ENCODE measurements at regions not wholly inside any gene's neighbourhood (a gene's known extent, or its start where the extent isn't known, plus 50 kb on each side); places are given as distances from the start of the nearest gene placed in this dataset.

- H3K4me3 ChIP-seq (replicated peaks in 1 of 2; ENCODE audit: low read depth in 2 of 2, low read length in 2 of 2) = no peak overlapping the region
- TF ChIP-seq CTCF (IDR thresholded peaks at IDR 0.05; ENCODE audit: low read depth, low read length) = no peak
- DNase-seq (ENCODE audit: low read depth in 2 of 2) = peak; percentile 31 to 84
Observed at GRCh38 chr7:46291050-46291438, 370.0 kb upstream of the IGFBP3 start.

GRCh38 chr7:46290374-46291049, 369.4 kb upstream of the IGFBP3 start:
- no peak for TF ChIP-seq CTCF (IDR thresholded peaks at IDR 0.05; ENCODE audit: low read depth, low read length)
- DNase-seq (ENCODE audit: low read depth in 2 of 2) = no peak
- no peak overlapping the region for H3K4me3 ChIP-seq (replicated peaks in 1 of 2; ENCODE audit: low read depth in 2 of 2, low read length in 2 of 2)

DNA sequence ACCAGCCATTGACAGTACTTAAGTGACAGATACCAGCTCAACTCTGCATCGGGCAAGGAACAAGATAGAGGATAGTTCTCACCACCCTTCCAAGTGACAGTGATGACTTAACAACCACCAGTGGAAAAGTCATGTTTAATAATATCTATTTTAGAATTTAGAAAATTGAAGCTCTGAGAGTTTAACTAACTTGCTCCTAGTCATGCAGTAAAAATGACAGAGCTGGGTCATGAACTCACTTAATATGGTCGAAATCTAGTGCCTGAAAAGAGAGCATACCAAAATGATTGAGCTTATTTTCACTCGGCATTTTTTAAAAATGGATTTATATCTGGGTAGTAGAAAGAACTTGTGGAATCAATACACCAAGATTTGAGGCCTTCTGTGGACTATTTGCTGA, 367.8 kb upstream of the IGFBP3 start:
- DNase-seq (ENCODE audit: low read depth in 2 of 2) = peak in 1 of 2 donors; percentile 14
- H3K4me3 ChIP-seq (replicated peaks in 1 of 2; ENCODE audit: low read depth in 2 of 2, low read length in 2 of 2) = no peak overlapping the region
- TF ChIP-seq CTCF (IDR thresholded peaks at IDR 0.05; ENCODE audit: low read depth, low read length) = no peak

DNA sequence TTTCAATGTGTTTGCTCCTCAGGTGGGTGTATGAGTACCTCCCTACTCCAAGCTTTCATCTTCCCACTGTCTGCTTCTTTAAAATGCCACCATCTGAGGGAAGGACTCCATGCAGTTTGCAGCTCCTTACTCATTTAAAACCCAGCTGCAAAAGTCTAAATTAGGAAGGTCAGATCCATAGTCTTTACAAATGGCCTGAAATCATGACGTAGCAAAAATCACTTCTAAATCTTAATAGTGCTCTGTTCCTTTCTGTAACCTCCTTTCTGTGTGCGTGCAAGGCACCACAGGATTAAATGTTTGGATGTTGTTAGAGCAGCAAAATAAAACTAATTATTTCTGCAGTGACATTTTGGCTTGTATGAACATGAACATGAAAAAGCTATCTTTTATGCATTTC, 366.9 kb upstream of the IGFBP3 start:
- no peak for DNase-seq (ENCODE audit: low read depth in 2 of 2)
- H3K4me3 ChIP-seq (replicated peaks in 1 of 2; ENCODE audit: low read depth in 2 of 2, low read length in 2 of 2) = no peak overlapping the region
- no peak for TF ChIP-seq CTCF (IDR thresholded peaks at IDR 0.05; ENCODE audit: low read depth, low read length)

GRCh38 chr7:46286957-46287356, 365.9 kb upstream of the IGFBP3 start:
- no peak for TF ChIP-seq CTCF (IDR thresholded peaks at IDR 0.05; ENCODE audit: low read depth, low read length)
- DNase-seq (ENCODE audit: low read depth in 2 of 2) = no peak
- H3K4me3 ChIP-seq (replicated peaks in 1 of 2; ENCODE audit: low read depth in 2 of 2, low read length in 2 of 2) = no peak overlapping the region

- no peak overlapping the region for H3K4me3 ChIP-seq (replicated peaks in 1 of 2; ENCODE audit: low read depth in 2 of 2, low read length in 2 of 2)
- no peak for TF ChIP-seq CTCF (IDR thresholded peaks at IDR 0.05; ENCODE audit: low read depth, low read length)
- DNase-seq (ENCODE audit: low read depth in 2 of 2) = no peak
Observed at GRCh38 chr7:46286356-46286755, 365.3 kb upstream of the IGFBP3 start.

DNA sequence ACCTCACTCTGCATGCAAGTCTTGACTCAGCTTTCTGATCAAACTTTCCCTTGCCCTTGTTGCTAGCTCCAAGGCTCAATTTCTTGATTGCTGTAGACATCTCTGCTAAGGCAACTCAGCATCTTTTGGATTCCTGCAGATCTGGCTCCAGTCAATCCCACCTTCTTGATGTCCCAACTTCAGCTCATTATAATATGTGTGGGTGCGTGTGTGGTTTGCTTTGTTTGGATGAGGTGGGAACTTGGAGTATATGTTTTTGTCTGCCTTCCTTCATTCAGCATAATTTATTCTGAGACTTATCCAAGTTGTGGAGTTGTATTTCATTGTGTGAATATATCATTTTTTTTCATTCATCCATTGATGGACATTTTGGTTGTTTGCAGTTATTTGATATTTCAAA, 364.8 kb upstream of the IGFBP3 start:
- H3K4me3 ChIP-seq (replicated peaks in 1 of 2; ENCODE audit: low read depth in 2 of 2, low read length in 2 of 2) = no peak overlapping the region
- DNase-seq (ENCODE audit: low read depth in 2 of 2) = no peak
- no peak for TF ChIP-seq CTCF (IDR thresholded peaks at IDR 0.05; ENCODE audit: low read depth, low read length)
